GM19043 (cell line): ENCODE measurements at regions not wholly inside any gene's neighbourhood (a gene's known extent, or its start where the extent isn't known, plus 50 kb on each side); places are given as distances from the start of the nearest gene placed in this dataset.

Experiments
- ATAC-seq: cut with Tn5 transposase; IDR thresholded peaks from one replicate; pipeline ENCODE4 v1.9.1; 2021; ENCODE audit warnings: low read depth; ENCODE audit not compliant: unreplicated experiment

DNA sequence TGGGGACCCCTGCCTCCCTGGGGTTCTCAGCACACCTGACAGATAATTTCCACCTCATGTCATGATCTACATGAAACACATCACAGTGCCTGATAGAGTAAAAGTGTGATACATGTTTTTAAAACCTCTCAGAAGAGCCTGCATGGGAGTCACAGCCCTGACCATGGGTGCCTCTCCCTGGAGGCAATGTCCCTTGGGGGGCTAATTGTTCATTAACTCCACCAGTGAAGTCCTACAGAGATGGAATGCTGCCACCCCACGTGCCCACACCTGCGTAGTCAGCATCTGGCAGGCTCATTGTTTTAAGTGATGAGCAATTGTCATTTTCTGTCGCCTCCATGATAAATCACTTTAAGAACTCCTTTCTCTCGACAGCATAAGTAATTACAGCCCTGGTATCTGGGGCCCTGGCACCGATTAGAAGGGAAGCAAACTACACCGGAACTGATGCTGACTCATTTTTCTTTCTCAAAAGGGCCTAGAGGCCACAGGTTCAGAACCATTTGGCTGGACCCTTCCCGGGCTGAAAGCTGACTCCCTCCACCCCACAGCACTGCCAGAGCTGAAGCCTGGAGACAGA is 109.6 kb upstream of the GJB5 start:
- ATAC-seq, result no peak

DNA sequence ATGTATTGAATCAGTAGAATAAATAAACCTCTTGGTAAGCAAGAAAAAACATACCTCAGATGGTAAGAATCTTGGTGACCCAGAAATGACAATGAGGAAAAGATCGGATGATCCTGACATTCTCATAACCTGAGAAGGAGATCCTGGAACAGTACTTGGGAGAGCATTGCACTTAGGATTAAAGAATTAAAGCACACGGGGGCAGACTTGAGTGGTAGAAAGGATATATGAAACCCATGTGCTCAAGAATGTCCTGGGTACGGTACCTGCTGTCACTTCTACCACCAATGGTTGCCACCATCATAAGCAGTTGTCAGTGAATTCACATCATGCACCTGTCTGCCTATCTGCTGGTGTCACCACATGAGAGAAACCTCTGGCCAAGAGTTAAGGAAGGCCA is 108.9 kb upstream of the GJB5 start:
- no peak for ATAC-seq

GRCh38 chr1:34648501-34648900 is 106.3 kb upstream of the GJB5 start:
- ATAC-seq, result no peak

- no peak for ATAC-seq
Observed at GRCh38 chr1:34650090-34650489, 104.8 kb upstream of the GJB5 start.

DNA sequence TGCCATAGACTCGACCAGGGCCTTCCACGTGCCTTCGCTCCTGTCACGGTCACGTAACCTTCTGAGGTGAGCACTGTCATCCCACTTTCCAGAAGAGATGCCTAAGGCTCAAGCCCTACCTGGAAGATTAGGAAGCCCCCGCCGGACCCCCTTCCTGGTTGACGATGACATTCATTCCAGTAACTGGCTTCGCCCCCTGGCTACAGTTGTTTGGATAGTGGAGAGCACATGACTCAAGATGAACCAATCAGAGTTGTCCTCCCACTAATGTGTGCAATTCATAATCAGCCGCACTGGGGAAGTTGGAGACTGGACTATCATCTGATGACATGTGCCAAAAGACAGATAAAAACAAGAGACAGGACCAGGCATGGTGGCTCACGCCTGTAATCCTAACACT is 104.0 kb upstream of the GJB5 start:
- no peak for ATAC-seq

DNA sequence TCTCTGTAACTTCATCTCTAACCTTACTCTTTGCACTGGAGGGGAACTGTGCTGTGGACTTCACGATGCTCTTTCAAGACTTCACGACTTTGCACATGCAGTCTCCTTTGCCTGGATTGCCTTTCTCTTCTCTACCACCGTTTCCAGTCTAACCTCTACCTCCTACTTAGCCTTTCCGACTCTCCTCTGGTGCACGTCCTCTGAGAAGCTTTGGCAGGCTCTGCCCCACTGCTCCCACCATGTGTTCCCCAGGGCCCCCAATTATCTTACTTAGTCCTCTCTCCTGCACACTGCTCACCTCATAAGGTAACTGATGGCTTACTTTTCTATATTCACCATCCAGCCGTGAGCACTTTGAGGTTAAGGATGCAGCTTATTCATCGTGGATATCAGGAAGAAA is 101.7 kb upstream of the GJB5 start:
- no peak for ATAC-seq

DNA sequence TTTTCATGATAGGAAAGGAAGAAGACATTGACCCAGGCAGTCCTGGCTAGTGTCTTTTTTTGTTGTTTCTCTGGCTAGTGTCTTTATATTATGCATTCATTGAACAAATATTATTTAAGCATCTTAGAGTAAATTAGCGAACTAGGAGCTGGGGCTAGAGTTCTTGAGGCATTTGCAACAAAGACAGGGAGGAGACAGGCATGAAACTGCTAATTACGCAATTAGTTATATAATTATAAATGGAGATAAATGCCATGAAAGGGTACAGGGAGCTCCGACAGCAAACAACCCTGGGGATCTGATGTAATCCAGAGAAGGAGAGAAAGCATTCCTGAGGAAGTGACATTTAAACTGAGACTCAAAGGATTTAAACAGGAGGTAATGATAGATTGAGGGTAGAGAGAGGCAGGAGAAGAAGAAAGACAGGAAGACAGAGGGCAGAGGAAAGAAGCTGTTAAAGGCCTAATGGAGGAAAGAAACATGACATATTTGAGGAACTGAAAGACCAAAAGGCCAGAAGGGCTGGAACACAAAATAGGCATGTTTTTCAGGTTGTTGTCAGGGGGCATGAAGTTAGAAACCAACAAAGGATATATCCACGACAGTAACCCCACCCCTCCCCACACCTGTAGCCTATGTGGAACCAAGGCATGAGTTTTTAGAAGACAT is 99.5 kb upstream of the GJB5 start:
- no peak for ATAC-seq

- ATAC-seq, result no peak
Observed at GRCh38 chr1:34655875-34656240, 99.0 kb upstream of the GJB5 start.

- no peak for ATAC-seq
Observed at GRCh38 chr1:34656299-34656698, 98.5 kb upstream of the GJB5 start.

- no peak for ATAC-seq
Observed at GRCh38 chr1:34656731-34657130, 98.1 kb upstream of the GJB5 start.

DNA sequence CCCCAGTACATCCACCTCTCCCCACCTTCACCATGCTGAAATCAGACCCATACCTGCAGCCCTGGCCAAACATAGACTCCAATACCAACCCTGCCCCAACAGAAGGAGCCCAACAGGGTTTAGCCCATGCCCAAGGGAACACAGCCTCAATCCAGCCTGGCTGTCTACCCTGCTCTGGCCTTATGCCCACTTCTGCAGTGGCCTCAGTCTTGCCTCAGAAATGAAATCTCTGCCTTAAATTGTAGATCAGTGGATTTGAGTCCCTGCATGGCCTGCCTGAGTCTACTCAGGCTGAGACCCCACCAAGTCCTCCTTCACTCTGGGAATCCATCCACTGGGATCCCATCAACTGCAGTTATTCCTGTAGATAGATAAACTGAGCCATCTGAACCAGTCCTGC is 97.6 kb upstream of the GJB5 start:
- ATAC-seq, result no peak

DNA sequence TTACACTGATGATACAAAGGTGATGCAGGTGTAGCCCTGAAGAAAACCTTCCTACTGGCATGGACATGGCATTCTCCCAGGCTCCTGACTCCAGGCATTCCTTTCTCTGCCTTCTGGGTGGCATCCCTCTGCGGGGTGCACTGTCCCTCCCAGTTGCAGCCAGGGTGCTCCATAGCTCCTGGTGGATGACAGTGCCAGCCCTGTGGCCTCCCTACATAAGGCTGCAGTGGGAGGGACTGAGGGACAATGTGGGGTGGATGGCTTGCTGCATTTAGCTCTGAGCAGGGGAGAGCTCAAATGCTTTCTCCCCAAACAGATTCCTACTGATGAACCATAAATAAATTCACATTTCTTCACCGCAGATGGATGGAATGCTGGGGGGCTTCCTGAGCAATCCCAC is 97.0 kb upstream of the GJB5 start:
- ATAC-seq, result no peak

- no peak for ATAC-seq
Observed at GRCh38 chr1:34663031-34663430, 91.8 kb upstream of the GJB5 start.

- ATAC-seq, result no peak
Observed at GRCh38 chr1:34668063-34668462, 86.8 kb upstream of the GJB5 start.

GRCh38 chr1:34670982-34671381 is 83.9 kb upstream of the GJB5 start:
- ATAC-seq, result no peak

DNA sequence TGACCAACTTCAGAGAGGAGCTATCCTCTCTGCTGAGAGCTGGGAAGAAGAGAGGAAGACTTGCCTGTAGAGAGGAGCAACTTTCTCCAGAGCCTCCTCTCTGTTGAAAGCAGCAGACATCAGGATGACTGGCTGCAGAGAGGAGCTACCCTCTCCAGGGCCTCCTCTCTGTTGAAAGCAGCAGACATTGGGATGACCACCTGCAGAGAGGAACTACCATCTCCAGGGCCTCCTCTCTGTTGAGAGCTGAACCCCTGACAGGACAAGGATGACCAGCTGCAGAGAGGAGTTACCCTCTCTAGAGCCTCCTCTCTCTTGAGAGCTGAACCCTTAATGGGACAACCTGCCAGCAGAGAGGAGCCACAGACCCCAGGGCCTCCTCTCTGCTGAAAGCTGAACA is 83.0 kb upstream of the GJB5 start:
- no peak for ATAC-seq

DNA sequence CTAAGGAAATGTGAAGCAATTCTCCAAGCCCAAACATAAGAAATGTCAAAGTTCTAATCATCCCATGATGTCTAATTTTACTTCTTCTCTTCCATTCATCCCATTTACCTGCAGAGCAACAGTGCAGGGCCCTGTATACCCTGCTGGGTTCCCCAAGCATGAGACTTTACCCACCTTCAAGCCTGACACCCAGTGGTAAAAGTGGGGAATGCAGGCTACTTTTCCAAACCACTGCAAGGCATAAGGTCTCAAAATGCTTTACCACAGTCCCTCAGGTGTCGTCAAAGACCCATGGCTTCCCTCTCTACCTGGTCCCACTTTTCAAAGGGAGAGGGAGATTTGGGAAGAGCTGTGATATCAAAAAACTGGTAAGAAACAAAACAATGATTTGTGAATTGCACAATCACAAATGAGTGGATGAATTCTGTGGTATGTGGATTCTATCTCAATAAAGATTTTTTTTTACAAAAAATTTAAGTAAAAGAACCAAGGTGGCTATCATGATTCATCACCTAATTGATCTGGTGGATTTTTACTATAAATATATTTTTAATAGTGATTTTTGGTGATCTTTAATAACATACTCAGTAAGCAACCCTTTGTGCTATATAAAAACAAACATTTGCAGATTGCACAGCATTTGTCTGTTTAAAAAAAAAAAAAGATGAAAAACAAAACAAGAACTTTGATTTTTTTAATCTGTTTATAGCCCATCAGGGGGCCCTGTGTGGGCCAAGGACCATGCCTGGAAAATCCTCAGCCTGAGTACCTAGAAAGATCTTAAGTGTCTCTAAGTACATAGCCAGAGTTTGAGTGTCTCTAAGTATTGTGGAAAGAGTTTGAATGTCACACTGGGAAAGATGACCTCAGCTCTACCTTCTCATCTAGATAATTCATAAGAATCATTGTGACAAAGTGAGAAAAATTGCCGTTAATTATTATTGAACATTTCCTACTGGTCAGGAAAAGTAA is 73.1 kb upstream of the GJB5 start:
- ATAC-seq, result no peak

DNA sequence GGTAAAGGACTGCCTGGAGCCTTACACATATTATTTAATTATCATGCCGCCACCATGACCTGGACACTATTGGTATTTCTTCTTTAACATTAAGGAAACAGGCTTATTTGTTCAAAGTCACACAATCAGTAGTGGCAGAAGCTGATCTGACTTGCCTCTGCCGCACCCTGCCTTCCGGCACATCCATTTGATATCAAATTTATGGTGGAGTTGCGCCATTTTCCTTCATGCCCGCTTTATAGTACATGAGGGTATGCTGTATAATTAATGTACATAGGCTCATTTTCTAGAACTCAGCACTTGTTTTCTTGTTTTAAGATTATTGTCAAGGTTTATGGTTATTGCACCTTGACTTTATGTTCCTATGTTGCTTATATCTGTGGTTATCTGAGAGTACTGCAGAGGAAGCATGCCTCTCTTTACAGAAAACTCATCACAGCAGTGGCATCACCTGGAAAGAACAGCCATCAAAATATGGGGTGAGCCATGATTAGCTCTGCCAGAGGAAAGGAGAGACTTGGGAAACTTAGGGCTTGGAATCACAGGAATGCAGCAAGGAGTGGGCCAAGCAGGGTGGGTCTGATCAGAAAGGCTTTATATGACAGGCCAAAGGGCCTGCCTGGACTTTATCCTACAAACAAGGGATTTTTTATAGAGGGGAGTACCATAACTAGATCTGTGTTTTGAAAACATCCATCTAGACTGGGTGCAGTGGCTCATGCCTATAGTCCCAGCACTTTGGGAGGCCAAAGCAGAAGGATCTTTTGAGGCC is 72.2 kb upstream of the GJB5 start:
- ATAC-seq, result no peak

- ATAC-seq, result no peak
Observed at GRCh38 chr1:34683616-34684015, 71.2 kb upstream of the GJB5 start.

DNA sequence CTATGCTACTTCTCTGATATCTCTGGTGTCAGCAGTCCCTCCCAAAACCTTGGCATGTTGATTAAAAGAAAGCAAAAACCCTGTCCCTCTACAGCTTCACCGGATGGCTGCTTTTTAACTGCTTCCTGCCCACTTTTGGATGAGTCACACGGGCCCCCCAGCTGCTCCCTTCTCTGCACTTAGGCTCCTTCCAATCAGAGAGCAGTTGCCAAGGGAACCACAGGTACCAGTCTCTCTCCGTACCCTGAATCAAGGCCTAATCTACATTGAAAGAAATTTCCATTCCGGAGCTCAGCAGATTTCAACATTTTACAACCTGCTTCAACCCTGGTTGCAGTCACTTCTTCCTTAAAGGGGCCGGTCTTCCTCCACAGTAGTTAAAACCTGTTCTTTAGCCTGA is 70.6 kb upstream of the GJB5 start:
- ATAC-seq, result no peak

- no peak for ATAC-seq
Observed at GRCh38 chr1:34685225-34685624, 69.6 kb upstream of the GJB5 start.
